ENCODE measurements at regions not wholly inside any gene's neighbourhood (a gene's known extent, or its start where the extent isn't known, plus 50 kb on each side); places are given as distances from the start of the nearest gene placed in this dataset.

DNA sequence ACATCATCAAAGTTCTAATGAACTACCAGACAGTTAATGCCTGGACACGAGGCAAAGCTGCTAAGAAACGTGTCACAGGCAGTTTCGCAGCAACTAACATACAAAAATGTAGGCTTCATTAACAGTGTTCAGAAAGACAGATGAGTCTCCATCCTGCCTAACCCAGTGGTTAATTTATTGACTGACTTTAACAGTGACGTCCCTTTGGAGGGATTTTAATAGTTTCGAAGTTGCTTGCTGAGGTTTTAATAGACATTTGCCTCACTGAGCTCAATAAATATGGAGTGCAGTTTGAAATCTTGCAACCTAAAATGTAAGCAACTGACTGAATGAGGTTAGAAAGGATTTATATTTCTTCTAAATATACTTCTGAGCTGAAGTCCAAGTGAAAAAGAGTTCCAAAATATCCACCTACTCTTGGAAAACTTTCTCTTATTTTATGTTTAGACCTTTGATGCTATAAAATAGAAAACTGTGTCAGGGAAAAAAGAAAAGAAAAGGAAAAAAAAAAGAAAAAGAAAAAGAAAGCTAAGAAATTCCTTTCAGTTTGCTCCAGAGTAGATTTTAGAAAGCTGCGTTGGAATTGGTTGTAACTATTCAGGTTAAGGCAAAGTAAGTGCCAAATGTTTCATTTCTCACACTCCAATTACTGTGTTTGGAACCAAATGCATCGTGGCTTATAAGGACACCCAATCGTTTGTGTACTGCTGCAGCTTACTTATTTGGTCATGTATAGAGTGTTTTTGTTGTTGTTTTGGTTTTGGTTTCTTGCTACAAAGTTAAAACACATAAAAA is 2016.6 kb downstream of the MAT2B start:
- Histone ChIP-seq H3K18ac (ENCODE audit: low read length) (no peak overlapping the region), H2AFZ (ENCODE audit: insufficient read depth, low read length, poor library complexity) (no peak overlapping the region), H3K27ac (ENCODE audit: low read depth, low read length) (no peak overlapping the region), H3K14ac (ENCODE audit: low read length) (no peak overlapping the region), H3K4me1 (ENCODE audit: control insufficient read depth in 1 of 2, insufficient read depth in 2 of 2, low read length in 2 of 2) (no peaks in the 10 kb centered on the region), H3K79me2 (ENCODE audit: control insufficient read depth, insufficient read depth, low read length, poor library complexity) (no peaks in the 10 kb centered on the region), H3K79me1 (ENCODE audit: low read length) (no peaks in the 10 kb centered on the region), H4K8ac (ENCODE audit: low read depth, low read length) (no peak overlapping the region), H2BK120ac (ENCODE audit: insufficient read depth, low read length, poor library complexity) (no peak overlapping the region), H3K4ac (ENCODE audit: low read depth, low read length) (no peak overlapping the region), H4K91ac (ENCODE audit: low read depth, low read length) (no peak overlapping the region), H3K9ac (ENCODE audit: low read length) (no peak overlapping the region), H3K23ac (ENCODE audit: low read length) (no peak overlapping the region), H2AK5ac (ENCODE audit: low read length) (no peak overlapping the region), H3K4me3 (ENCODE audit: low read depth, low read length) (no peak overlapping the region), H3K27me3 (ENCODE audit: insufficient read depth, low read length) (no peaks in the 10 kb centered on the region), H2BK5ac (ENCODE audit: low read depth, low read length, poor library complexity) (no peak overlapping the region), H2BK12ac (ENCODE audit: low read length) (no peak overlapping the region), H4K12ac (ENCODE audit: low read depth, low read length) (no peak overlapping the region), H3K9me3 (ENCODE audit: insufficient read depth, low read depth, low read length) (no peaks in the 10 kb centered on the region), H3K4me2 (ENCODE audit: low read length) (no peak overlapping the region), H3K36me3 (ENCODE audit: control insufficient read depth in 1 of 2, insufficient read depth in 2 of 2, low read length in 2 of 2) (no peaks in the 10 kb centered on the region)
- DNase-seq: no peak
- no CpG with 5 or more reads among the region's 8 CpGs for WGBS (ENCODE audit: extremely low coverage, insufficient coverage, insufficient read length)

DNA sequence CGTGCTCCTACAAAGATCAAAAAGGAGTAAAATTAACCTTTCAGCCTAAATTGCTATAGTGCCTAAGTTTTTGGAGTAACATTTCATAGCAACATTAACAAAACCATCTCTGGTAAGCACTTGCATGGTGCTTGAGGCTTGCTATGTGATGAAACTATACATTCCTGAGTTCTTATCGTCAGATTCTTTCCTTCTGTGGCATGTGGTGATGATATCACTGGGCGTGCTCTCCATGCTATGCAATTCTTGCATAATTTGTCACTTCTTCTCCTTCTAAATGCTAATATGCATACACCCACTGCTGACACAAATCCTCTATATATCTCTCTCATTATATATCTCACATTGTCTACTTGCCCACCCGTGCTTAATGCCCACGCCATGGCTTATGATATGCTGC is 2019.9 kb downstream of the MAT2B start:
- Histone ChIP-seq H4K8ac (ENCODE audit: low read depth, low read length) (no peak overlapping the region), H2BK5ac (ENCODE audit: low read depth, low read length, poor library complexity) (no peak overlapping the region), H2BK120ac (ENCODE audit: insufficient read depth, low read length, poor library complexity) (no peak overlapping the region), H3K14ac (ENCODE audit: low read length) (no peak overlapping the region), H3K27me3 (ENCODE audit: insufficient read depth, low read length) (no peaks in the 10 kb centered on the region), H3K4me3 (ENCODE audit: low read depth, low read length) (no peak overlapping the region), H3K79me2 (ENCODE audit: control insufficient read depth, insufficient read depth, low read length, poor library complexity) (no peaks in the 10 kb centered on the region), H3K18ac (ENCODE audit: low read length) (no peak overlapping the region), H3K9me3 (ENCODE audit: insufficient read depth, low read depth, low read length) (peaks cover 5% of the 10 kb centered on the region), H2AFZ (ENCODE audit: insufficient read depth, low read length, poor library complexity) (no peak overlapping the region), H4K12ac (ENCODE audit: low read depth, low read length) (no peak overlapping the region), H3K36me3 (ENCODE audit: control insufficient read depth in 1 of 2, insufficient read depth in 2 of 2, low read length in 2 of 2) (peaks cover 0 to 2% of the 10 kb centered on the region in 2 experiments), H3K27ac (ENCODE audit: low read depth, low read length) (no peak overlapping the region), H3K4me1 (ENCODE audit: control insufficient read depth in 1 of 2, insufficient read depth in 2 of 2, low read length in 2 of 2) (no peaks in the 10 kb centered on the region), H3K4ac (ENCODE audit: low read depth, low read length) (no peak overlapping the region), H2AK5ac (ENCODE audit: low read length) (no peak overlapping the region), H3K9ac (ENCODE audit: low read length) (no peak overlapping the region), H4K91ac (ENCODE audit: low read depth, low read length) (no peak overlapping the region), H3K4me2 (ENCODE audit: low read length) (no peak overlapping the region), H2BK12ac (ENCODE audit: low read length) (no peak overlapping the region), H3K79me1 (ENCODE audit: low read length) (no peaks in the 10 kb centered on the region), H3K23ac (ENCODE audit: low read length) (no peak overlapping the region)
- DNase-seq: peak; percentile 61 to 90
- no CpG with 5 or more reads among the region's 5 CpGs for WGBS (ENCODE audit: extremely low coverage, insufficient coverage, insufficient read length)

DNA sequence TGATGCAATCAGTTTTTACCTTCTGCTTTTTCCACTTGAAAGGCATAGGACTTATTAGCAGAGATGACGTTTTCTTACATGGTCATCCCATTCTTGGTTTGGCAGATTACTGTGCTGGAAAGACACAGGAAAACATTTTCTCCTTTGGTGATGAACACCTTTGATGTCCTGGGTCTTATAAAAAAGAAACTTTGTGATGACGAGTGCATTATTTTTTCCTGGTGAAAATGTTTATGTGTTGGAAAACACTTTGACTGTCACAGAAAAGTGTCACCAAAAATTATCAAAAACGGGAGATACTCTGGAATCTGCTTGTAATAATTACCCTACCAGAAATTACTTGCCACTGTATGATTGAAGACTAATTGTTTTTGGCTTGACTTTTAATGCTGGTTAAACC is 2020.9 kb downstream of the MAT2B start:
- Histone ChIP-seq H2BK120ac (ENCODE audit: insufficient read depth, low read length, poor library complexity) (no peak overlapping the region), H3K4me1 (ENCODE audit: control insufficient read depth in 1 of 2, insufficient read depth in 2 of 2, low read length in 2 of 2) (no peaks in the 10 kb centered on the region), H3K79me2 (ENCODE audit: control insufficient read depth, insufficient read depth, low read length, poor library complexity) (no peaks in the 10 kb centered on the region), H3K4me2 (ENCODE audit: low read length) (no peak overlapping the region), H3K9me3 (ENCODE audit: insufficient read depth, low read depth, low read length) (peaks cover 5% of the 10 kb centered on the region), H4K91ac (ENCODE audit: low read depth, low read length) (no peak overlapping the region), H3K36me3 (ENCODE audit: control insufficient read depth in 1 of 2, insufficient read depth in 2 of 2, low read length in 2 of 2) (peaks cover 0 to 2% of the 10 kb centered on the region in 2 experiments), H3K9ac (ENCODE audit: low read length) (no peak overlapping the region), H3K4ac (ENCODE audit: low read depth, low read length) (no peak overlapping the region), H3K18ac (ENCODE audit: low read length) (no peak overlapping the region), H2AK5ac (ENCODE audit: low read length) (no peak overlapping the region), H3K27ac (ENCODE audit: low read depth, low read length) (no peak overlapping the region), H4K8ac (ENCODE audit: low read depth, low read length) (no peak overlapping the region), H3K79me1 (ENCODE audit: low read length) (no peaks in the 10 kb centered on the region), H2AFZ (ENCODE audit: insufficient read depth, low read length, poor library complexity) (no peak overlapping the region), H2BK5ac (ENCODE audit: low read depth, low read length, poor library complexity) (no peak overlapping the region), H2BK12ac (ENCODE audit: low read length) (no peak overlapping the region), H3K23ac (ENCODE audit: low read length) (no peak overlapping the region), H3K27me3 (ENCODE audit: insufficient read depth, low read length) (no peaks in the 10 kb centered on the region), H4K12ac (ENCODE audit: low read depth, low read length) (no peak overlapping the region), H3K4me3 (ENCODE audit: low read depth, low read length) (no peak overlapping the region), H3K14ac (ENCODE audit: low read length) (no peak overlapping the region)
- no peak for DNase-seq
- no CpG with 5 or more reads among the region's 3 CpGs for WGBS (ENCODE audit: extremely low coverage, insufficient coverage, insufficient read length)

- H3K27me3 ChIP-seq (ENCODE audit: insufficient read depth, low read length): no peaks in the 10 kb centered on the region
- no peak overlapping the region for H3K14ac ChIP-seq (ENCODE audit: low read length)
- no peak overlapping the region for H4K8ac ChIP-seq (ENCODE audit: low read depth, low read length)
- H3K4me2 ChIP-seq (ENCODE audit: low read length): no peak overlapping the region
- H3K18ac ChIP-seq (ENCODE audit: low read length): no peak overlapping the region
- no peak overlapping the region for H3K23ac ChIP-seq (ENCODE audit: low read length)
- no peak overlapping the region for H4K12ac ChIP-seq (ENCODE audit: low read depth, low read length)
- no peak overlapping the region for H3K4me3 ChIP-seq (ENCODE audit: low read depth, low read length)
- WGBS (ENCODE audit: extremely low coverage, insufficient coverage, insufficient read length): no CpG with 5 or more reads among the region's 4 CpGs
- no peak overlapping the region for H2BK5ac ChIP-seq (ENCODE audit: low read depth, low read length, poor library complexity)
- no peaks in the 10 kb centered on the region for H3K79me2 ChIP-seq (ENCODE audit: control insufficient read depth, insufficient read depth, low read length, poor library complexity)
- H3K79me1 ChIP-seq (ENCODE audit: low read length): no peaks in the 10 kb centered on the region
- peaks cover 5% of the 10 kb centered on the region for H3K9me3 ChIP-seq (ENCODE audit: insufficient read depth, low read depth, low read length)
- H2BK12ac ChIP-seq (ENCODE audit: low read length): no peak overlapping the region
- no peak overlapping the region for H4K91ac ChIP-seq (ENCODE audit: low read depth, low read length)
- H2BK120ac ChIP-seq (ENCODE audit: insufficient read depth, low read length, poor library complexity): no peak overlapping the region
- H3K4ac ChIP-seq (ENCODE audit: low read depth, low read length): no peak overlapping the region
- H2AFZ ChIP-seq (ENCODE audit: insufficient read depth, low read length, poor library complexity): no peak overlapping the region
- H3K9ac ChIP-seq (ENCODE audit: low read length): no peak overlapping the region
- H3K4me1 ChIP-seq (ENCODE audit: control insufficient read depth in 1 of 2, insufficient read depth in 2 of 2, low read length in 2 of 2): no peaks in the 10 kb centered on the region
- no peak overlapping the region for H3K27ac ChIP-seq (ENCODE audit: low read depth, low read length)
- peaks cover 0 to 2% of the 10 kb centered on the region in 2 experiments for H3K36me3 ChIP-seq (ENCODE audit: control insufficient read depth in 1 of 2, insufficient read depth in 2 of 2, low read length in 2 of 2)
- no peak for DNase-seq
- no peak overlapping the region for H2AK5ac ChIP-seq (ENCODE audit: low read length)
These were observed 2022.2 kb downstream of the MAT2B start for GRCh38 chr5:165527577-165527976.

All from trophoblast cell (in vitro differentiated cells and primary cell).